SK-N-SH treated with all-trans-retinoic acid at 6 μM for 48 hours (cell line): ENCODE measurements at regions not wholly inside any gene's neighbourhood (a gene's known extent, or its start where the extent isn't known, plus 50 kb on each side); places are given as distances from the start of the nearest gene placed in this dataset.

Source experiments
- ATAC-seq: fragments of 200-7000 bp; cut with Tn5 transposase; 3 replicates; pipeline ENCODE4 v1.9.1; 2020; ENCODE audit warnings: mild to moderate bottlenecking, moderate library complexity
- ARNTL ChIP-seq: fragments of 450-650 bp; formaldehyde crosslinking; IDR thresholded peaks from 2 replicates; pipeline ENCODE4 v1.5.0; 2020; ENCODE audit warnings: low read depth, mild to moderate bottlenecking, moderate library complexity, borderline replicate concordance
- BACH2 ChIP-seq: fragments of 250-450 bp; sonication (Bioruptor Pico); IDR thresholded peaks from 2 replicates; pipeline ENCODE4 v1.9.0; 2021; ENCODE audit warnings: mild to moderate bottlenecking, borderline replicate concordance
- CREB5 ChIP-seq: fragments of 250-450 bp; sonication (Bioruptor Pico); IDR thresholded peaks from 2 replicates; pipeline ENCODE4 v1.5.1; 2020; ENCODE audit warnings: low read depth, mild to moderate bottlenecking, moderate library complexity
- CSDC2 ChIP-seq: fragments of 250-450 bp; sonication (Bioruptor Pico); IDR thresholded peaks from 2 replicates; pipeline ENCODE4 v1.5.0; 2020; ENCODE audit warnings: mild to moderate bottlenecking, moderate library complexity
- CSRNP3 ChIP-seq: fragments of 250-450 bp; sonication (Bioruptor Pico); IDR thresholded peaks from 2 replicates; pipeline ENCODE4 v1.5.1; 2021; ENCODE audit warnings: mild to moderate bottlenecking, moderate library complexity
- ESRRG ChIP-seq: fragments of 250-450 bp; sonication (Bioruptor Pico); IDR thresholded peaks from 2 replicates; pipeline ENCODE4 v1.6.1; 2021; ENCODE audit warnings: mild to moderate bottlenecking
- GLIS3 ChIP-seq: fragments of 250-450 bp; sonication (Bioruptor Pico); IDR thresholded peaks from 2 replicates; pipeline ENCODE4 v1.5.0; 2020; ENCODE audit warnings: mild to moderate bottlenecking, moderate library complexity
- ISL1 ChIP-seq: fragments of 250-450 bp; sonication (Bioruptor Pico); IDR thresholded peaks from 2 replicates; pipeline ENCODE4 v2.1.2; 2022; ENCODE audit warnings: mild to moderate bottlenecking, moderate library complexity
- OSR1 ChIP-seq: fragments of 250-450 bp; sonication (Bioruptor Pico); IDR thresholded peaks from 2 replicates; pipeline ENCODE4 v1.8.0; 2022; ENCODE audit warnings: moderate library complexity, mild to moderate bottlenecking, inconsistent platforms
- PATZ1 ChIP-seq: fragments of 250-450 bp; sonication (Bioruptor Pico); IDR thresholded peaks from 2 replicates; pipeline ENCODE4 v1.8.0; 2020; ENCODE audit warnings: mild to moderate bottlenecking, moderate library complexity, borderline replicate concordance
- POU6F1 ChIP-seq: fragments of 250-450 bp; sonication (Bioruptor Pico); IDR thresholded peaks from 2 replicates; pipeline ENCODE4 v1.8.0; 2021; ENCODE audit warnings: low read depth, mild to moderate bottlenecking, moderate library complexity, borderline replicate concordance
- PPARA ChIP-seq: fragments of 250-450 bp; sonication (Bioruptor Pico); IDR thresholded peaks from 2 replicates; pipeline ENCODE4 v1.5.0; 2020; ENCODE audit warnings: mild to moderate bottlenecking, borderline replicate concordance
- RARB ChIP-seq: fragments of 250-450 bp; sonication (Bioruptor Pico); IDR thresholded peaks from 2 replicates; pipeline ENCODE4 v1.8.0; 2021; ENCODE audit warnings: mild to moderate bottlenecking, moderate library complexity
- SNAI2 ChIP-seq: fragments of 250-450 bp; sonication (Bioruptor Pico); IDR thresholded peaks from 2 replicates; pipeline ENCODE4 v1.5.0; 2020; ENCODE audit warnings: mild to moderate bottlenecking, moderate library complexity
- TCF4 ChIP-seq: fragments of 250-450 bp; sonication (Bioruptor Pico); IDR thresholded peaks from 2 replicates; pipeline ENCODE4 v1.8.0; 2021; ENCODE audit warnings: mild to moderate bottlenecking, moderate library complexity, borderline replicate concordance
- TOX ChIP-seq: fragments of 250-450 bp; sonication (Bioruptor Pico); IDR thresholded peaks from 2 replicates; pipeline ENCODE4 v1.8.0; 2021; ENCODE audit warnings: mild to moderate bottlenecking, moderate library complexity, borderline replicate concordance
- ZC3H10 ChIP-seq: fragments of 250-450 bp; sonication (Bioruptor Pico); IDR thresholded peaks from 2 replicates; pipeline ENCODE4 v1.5.1; 2021; ENCODE audit warnings: mild to moderate bottlenecking, moderate library complexity
- ZFP3 ChIP-seq: fragments of 250-450 bp; sonication (Bioruptor Pico); IDR thresholded peaks from 2 replicates; pipeline ENCODE4 v1.5.0; 2020; ENCODE audit warnings: mild to moderate bottlenecking, moderate library complexity
- ZFP30 ChIP-seq: fragments of 450-650 bp; formaldehyde crosslinking; IDR thresholded peaks from 2 replicates; pipeline ENCODE4 v1.5.0; 2022; ENCODE audit warnings: mild to moderate bottlenecking, moderate library complexity
- ZNF565 ChIP-seq: fragments of 450-650 bp; formaldehyde crosslinking; conservative IDR thresholded peaks from 2 replicates; pipeline ENCODE4 v1.5.0; 2020; ENCODE audit warnings: low read depth, mild to moderate bottlenecking, moderate library complexity
- ZNF70 ChIP-seq: fragments of 450-650 bp; formaldehyde crosslinking; IDR thresholded peaks from 2 replicates; pipeline ENCODE4 v1.5.0; 2020; ENCODE audit warnings: mild to moderate bottlenecking, moderate library complexity
- ZNF8 ChIP-seq: fragments of 450-650 bp; formaldehyde crosslinking; IDR thresholded peaks from 2 replicates; pipeline ENCODE4 v1.5.0; 2020; ENCODE audit warnings: mild to moderate bottlenecking, moderate library complexity

- ATAC-seq, result no peak
Measured at GRCh38 chr2:23320058-23320457, 64.9 kb upstream of the KLHL29 start.

GRCh38 chr2:23321751-23322150 is 63.2 kb upstream of the KLHL29 start:
- TF ChIP-seq ZC3H10 (no peak), ZNF70 (CRISPR knock-in tag) (no peak), ZNF565 (CRISPR knock-in tag) (no peak), ZFP3 (CRISPR knock-in tag) (no peak), ARNTL (CRISPR knock-in tag) (no peak)
- no peak for ATAC-seq

More at GRCh38 chr2:23320058-23320457, 64.9 kb upstream of the KLHL29 start:
- TF ChIP-seq ZNF70 (CRISPR knock-in tag), result no peak
- TF ChIP-seq CSRNP3 (CRISPR knock-in tag), result no peak
- TF ChIP-seq CSDC2, result no peak
- no peak for TF ChIP-seq ZFP30 (CRISPR knock-in tag)
- TF ChIP-seq PPARA (CRISPR knock-in tag), result no peak
- no peak for TF ChIP-seq OSR1
- TF ChIP-seq TOX (CRISPR knock-in tag), result no peak
- no peak for TF ChIP-seq PATZ1
- TF ChIP-seq ZNF565 (CRISPR knock-in tag), result no peak
- no peak for TF ChIP-seq ZNF8 (CRISPR knock-in tag)
- TF ChIP-seq ZC3H10, result no peak
- no peak for TF ChIP-seq SNAI2 (CRISPR knock-in tag)
- TF ChIP-seq BACH2 (CRISPR knock-in tag), result no peak
- no peak for TF ChIP-seq ESRRG (CRISPR knock-in tag)
- TF ChIP-seq CREB5, result no peak

GRCh38 chr2:23322567-23323197 is 62.3 kb upstream of the KLHL29 start:
- TF ChIP-seq ZNF565 (CRISPR knock-in tag), result no peak
- ATAC-seq, result no peak

- ATAC-seq, result no peak
- no peak for TF ChIP-seq OSR1
- TF ChIP-seq TOX (CRISPR knock-in tag), result no peak
- TF ChIP-seq PATZ1, result no peak
- TF ChIP-seq CSDC2, result no peak
- TF ChIP-seq ZNF8 (CRISPR knock-in tag), result no peak
- no peak for TF ChIP-seq ZNF70 (CRISPR knock-in tag)
- TF ChIP-seq ISL1 (CRISPR knock-in tag), result no peak
- no peak for TF ChIP-seq SNAI2 (CRISPR knock-in tag)
- TF ChIP-seq ARNTL (CRISPR knock-in tag), result no peak
- no peak for TF ChIP-seq TCF4 (CRISPR knock-in tag)
- TF ChIP-seq ZFP30 (CRISPR knock-in tag), result no peak
- no peak for TF ChIP-seq CSRNP3 (CRISPR knock-in tag)
- TF ChIP-seq ZFP3 (CRISPR knock-in tag), result no peak
- TF ChIP-seq ESRRG (CRISPR knock-in tag), result no peak
- TF ChIP-seq RARB, result no peak
- no peak for TF ChIP-seq CREB5
- TF ChIP-seq GLIS3, result no peak
- no peak for TF ChIP-seq POU6F1 (CRISPR knock-in tag)
- no peak for TF ChIP-seq PPARA (CRISPR knock-in tag)
- no peak for TF ChIP-seq ZNF565 (CRISPR knock-in tag)
Measured at GRCh38 chr2:23323198-23323916, 61.6 kb upstream of the KLHL29 start.
